ENCODE measurements at regions not wholly inside any gene's neighbourhood (a gene's known extent, or its start where the extent isn't known, plus 50 kb on each side); places are given as distances from the start of the nearest gene placed in this dataset.
"Not testable (repeated sequence)": the region's sequence is repeated elsewhere in the genome, so short reads cannot be mapped to it uniquely, and the experiment has no call there.

GRCh38 chr2:150676747-150677383 lies 189.4 kb upstream of the RND3 start:
- no peak for TF ChIP-seq Cebpa-rat (IDR thresholded peaks at IDR 0.05)
- Histone ChIP-seq H3K4me1 (no peaks in the 10 kb centered on the region), H3K36me3 (no peaks in the 10 kb centered on the region), H3K27me3 (no peaks in the 10 kb centered on the region), H3K9ac (no peak overlapping the region), H4K20me1 (no peaks in the 10 kb centered on the region), H3K4me3 (no peak overlapping the region), H3K9me3 (no peaks in the 10 kb centered on the region), H3K27ac (no peak overlapping the region), H3K4me2 (no peak overlapping the region)

DNA sequence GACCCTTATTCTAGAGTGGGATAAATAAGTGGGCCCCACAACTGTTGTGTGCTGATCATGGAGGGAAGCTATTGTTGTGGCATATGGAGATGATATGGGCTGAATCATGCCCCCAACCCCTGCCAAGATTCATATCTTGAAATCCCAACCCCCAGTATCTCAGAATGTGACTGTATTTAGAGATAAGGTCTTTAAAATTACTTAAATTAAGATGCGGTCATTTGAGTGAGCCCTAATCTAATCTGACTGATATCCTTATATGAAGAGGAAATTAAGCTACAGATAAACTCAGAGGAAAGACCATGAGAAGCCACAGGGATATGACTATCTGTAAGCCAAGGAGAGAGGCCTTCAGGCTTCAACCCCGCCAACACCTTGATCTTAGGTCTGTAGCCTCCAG lies 188.3 kb upstream of the RND3 start:
- H3K9me3 ChIP-seq, result no peaks in the 10 kb centered on the region
- no peak overlapping the region for H3K27ac ChIP-seq
- TF ChIP-seq Cebpa-rat (IDR thresholded peaks at IDR 0.05), result no peak
- no peaks in the 10 kb centered on the region for H4K20me1 ChIP-seq
- H3K27me3 ChIP-seq, result no peaks in the 10 kb centered on the region
- H3K36me3 ChIP-seq, result no peaks in the 10 kb centered on the region
- no peak overlapping the region for H3K4me3 ChIP-seq
- H3K9ac ChIP-seq, result no peak overlapping the region
- H3K4me2 ChIP-seq, result no peak overlapping the region
- H3K4me1 ChIP-seq, result no peaks in the 10 kb centered on the region

- Histone ChIP-seq H3K36me3 (no peaks in the 10 kb centered on the region), H3K27me3 (no peaks in the 10 kb centered on the region), H3K9ac (no peak overlapping the region), H3K27ac (no peak overlapping the region), H3K9me3 (no peaks in the 10 kb centered on the region), H3K4me1 (no peaks in the 10 kb centered on the region), H3K4me2 (no peak overlapping the region), H3K4me3 (no peak overlapping the region), H4K20me1 (no peaks in the 10 kb centered on the region)
- TF ChIP-seq Cebpa-rat (IDR thresholded peaks at IDR 0.05), result no peak
Observed at GRCh38 chr2:150674283-150674682, 186.8 kb upstream of the RND3 start.

DNA sequence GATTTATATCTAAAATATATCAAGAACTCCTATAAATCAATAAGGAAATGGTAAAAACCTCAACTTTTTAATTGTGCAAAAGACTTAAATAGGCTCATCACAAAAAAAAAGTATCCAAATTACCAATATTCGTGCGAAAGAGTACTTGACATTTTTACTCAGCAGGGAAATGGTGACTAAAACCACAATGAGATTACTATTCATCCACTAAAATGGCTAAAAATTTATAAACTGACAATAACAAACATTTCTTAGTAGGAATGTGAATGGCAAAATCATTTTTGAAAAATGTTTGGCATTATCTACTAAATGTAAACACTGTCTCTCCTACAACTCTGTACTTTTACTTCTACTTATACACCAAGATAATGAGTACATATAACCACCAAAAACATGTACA lies 184.8 kb upstream of the RND3 start:
- Histone ChIP-seq H3K4me2 (no peak overlapping the region), H3K9ac (no peak overlapping the region), H3K4me1 (no peaks in the 10 kb centered on the region), H3K4me3 (no peak overlapping the region), H3K27me3 (no peaks in the 10 kb centered on the region), H3K36me3 (no peaks in the 10 kb centered on the region), H3K27ac (no peak overlapping the region), H3K9me3 (no peaks in the 10 kb centered on the region), H4K20me1 (no peaks in the 10 kb centered on the region)
- TF ChIP-seq Cebpa-rat (IDR thresholded peaks at IDR 0.05), result no peak

DNA sequence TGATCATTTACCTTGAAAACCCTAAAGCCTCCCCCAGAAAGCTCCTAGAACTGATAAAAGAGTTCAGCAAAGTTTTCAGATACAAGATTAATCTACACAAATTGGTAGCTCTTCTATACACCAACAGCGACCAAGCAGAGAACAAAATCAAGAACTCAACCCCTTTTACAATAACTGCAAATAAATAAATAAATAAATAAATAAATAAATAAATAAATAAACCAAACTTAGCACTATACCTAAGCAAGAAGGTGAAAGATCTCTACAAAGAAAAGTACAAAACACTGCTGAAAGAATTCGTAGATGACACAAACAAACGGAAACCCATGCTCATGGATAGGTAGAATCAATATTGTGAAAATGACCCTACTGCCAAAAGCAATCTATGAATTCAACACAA lies 182.0 kb upstream of the RND3 start:
- no peaks in the 10 kb centered on the region for H3K9me3 ChIP-seq
- H3K27me3 ChIP-seq, result no peaks in the 10 kb centered on the region
- no peak for TF ChIP-seq Cebpa-rat (IDR thresholded peaks at IDR 0.05)
- H3K36me3 ChIP-seq, result no peaks in the 10 kb centered on the region
- no peaks in the 10 kb centered on the region for H3K4me1 ChIP-seq
- no peaks in the 10 kb centered on the region for H4K20me1 ChIP-seq
- no peak overlapping the region for H3K4me2 ChIP-seq
- H3K9ac ChIP-seq, result no peak overlapping the region
- no peak overlapping the region for H3K27ac ChIP-seq
- no peak overlapping the region for H3K4me3 ChIP-seq

- H3K4me3 ChIP-seq, H3K4me1 ChIP-seq, H3K36me3 ChIP-seq, H4K20me1 ChIP-seq, H3K9ac ChIP-seq, H3K27me3 ChIP-seq, H3K27ac ChIP-seq, H3K4me2 ChIP-seq, H3K9me3 ChIP-seq: not testable (repeated sequence)
Observed at GRCh38 chr2:150667039-150667438, 179.6 kb upstream of the RND3 start.

DNA sequence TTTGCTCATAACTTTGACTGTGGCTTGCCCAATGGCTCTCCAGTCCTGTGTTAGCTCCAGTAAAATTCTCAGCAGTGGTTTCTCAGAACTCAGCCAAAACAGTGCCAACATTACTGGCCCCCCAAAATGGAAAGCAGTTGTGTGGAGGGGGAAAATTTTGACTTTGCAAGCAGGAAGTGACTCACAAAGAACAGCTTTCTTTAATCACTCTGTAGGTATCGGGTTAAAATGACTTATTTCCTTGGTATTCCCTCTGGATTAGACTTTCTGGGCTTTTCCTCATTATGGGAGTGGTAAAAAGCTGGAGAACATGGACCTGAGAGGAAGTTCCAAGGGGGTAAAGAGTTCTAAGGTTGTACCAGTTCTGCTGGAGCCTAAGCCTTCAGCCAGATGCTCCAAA lies 175.7 kb upstream of the RND3 start:
- H3K9ac ChIP-seq, result no peak overlapping the region
- no peak overlapping the region for H3K4me3 ChIP-seq
- no peaks in the 10 kb centered on the region for H3K36me3 ChIP-seq
- TF ChIP-seq Cebpa-rat (IDR thresholded peaks at IDR 0.05), result no peak
- no peak overlapping the region for H3K4me2 ChIP-seq
- no peak overlapping the region for H3K27ac ChIP-seq
- H3K9me3 ChIP-seq, result peaks cover 19% of the 10 kb centered on the region
- H3K4me1 ChIP-seq, result no peaks in the 10 kb centered on the region
- no peaks in the 10 kb centered on the region for H3K27me3 ChIP-seq
- H4K20me1 ChIP-seq, result no peaks in the 10 kb centered on the region

- Histone ChIP-seq H3K4me1 (no peaks in the 10 kb centered on the region), H3K27ac (no peak overlapping the region), H3K9ac (no peak overlapping the region), H3K4me2 (no peak overlapping the region), H4K20me1 (no peaks in the 10 kb centered on the region), H3K9me3 (no peaks in the 10 kb centered on the region), H3K27me3 (no peaks in the 10 kb centered on the region), H3K4me3 (no peak overlapping the region), H3K36me3 (no peaks in the 10 kb centered on the region)
- no peak for TF ChIP-seq Cebpa-rat (IDR thresholded peaks at IDR 0.05)
Observed at GRCh38 chr2:150656002-150656401, 168.5 kb upstream of the RND3 start.

DNA sequence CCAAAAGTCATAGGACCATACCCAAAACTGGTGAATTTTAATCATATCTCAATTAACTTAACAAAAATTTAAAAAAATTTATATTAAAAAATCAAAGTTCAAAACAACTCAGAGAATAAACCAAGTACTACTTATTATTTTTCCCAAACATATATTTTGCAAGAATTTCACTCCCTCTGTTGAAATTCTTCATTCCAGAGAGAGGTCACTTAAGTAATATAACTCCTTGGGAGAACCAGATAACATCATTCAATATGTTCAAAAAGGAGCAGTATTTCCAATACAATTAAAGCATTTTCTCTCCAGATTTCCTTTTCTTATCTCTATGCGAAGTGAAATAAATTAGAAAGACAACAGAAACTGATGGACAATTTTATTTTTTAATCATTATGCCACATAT lies 165.9 kb upstream of the RND3 start:
- no peaks in the 10 kb centered on the region for H4K20me1 ChIP-seq
- no peak for TF ChIP-seq Cebpa-rat (IDR thresholded peaks at IDR 0.05)
- no peaks in the 10 kb centered on the region for H3K27me3 ChIP-seq
- H3K9me3 ChIP-seq, result no peaks in the 10 kb centered on the region
- H3K4me1 ChIP-seq, result no peaks in the 10 kb centered on the region
- H3K36me3 ChIP-seq, result no peaks in the 10 kb centered on the region
- no peak overlapping the region for H3K4me2 ChIP-seq
- no peak overlapping the region for H3K4me3 ChIP-seq
- H3K27ac ChIP-seq, result no peak overlapping the region
- H3K9ac ChIP-seq, result no peak overlapping the region

GRCh38 chr2:150647943-150648342 lies 160.5 kb upstream of the RND3 start:
- H3K4me1 ChIP-seq, result no peaks in the 10 kb centered on the region
- H3K4me3 ChIP-seq, result no peak overlapping the region
- H3K4me2 ChIP-seq, result no peak overlapping the region
- no peak overlapping the region for H3K9ac ChIP-seq
- H3K9me3 ChIP-seq, result no peaks in the 10 kb centered on the region
- TF ChIP-seq Cebpa-rat (IDR thresholded peaks at IDR 0.05), result no peak
- H3K27ac ChIP-seq, result no peak overlapping the region
- no peaks in the 10 kb centered on the region for H3K36me3 ChIP-seq
- no peaks in the 10 kb centered on the region for H3K27me3 ChIP-seq
- H4K20me1 ChIP-seq, result no peaks in the 10 kb centered on the region

DNA sequence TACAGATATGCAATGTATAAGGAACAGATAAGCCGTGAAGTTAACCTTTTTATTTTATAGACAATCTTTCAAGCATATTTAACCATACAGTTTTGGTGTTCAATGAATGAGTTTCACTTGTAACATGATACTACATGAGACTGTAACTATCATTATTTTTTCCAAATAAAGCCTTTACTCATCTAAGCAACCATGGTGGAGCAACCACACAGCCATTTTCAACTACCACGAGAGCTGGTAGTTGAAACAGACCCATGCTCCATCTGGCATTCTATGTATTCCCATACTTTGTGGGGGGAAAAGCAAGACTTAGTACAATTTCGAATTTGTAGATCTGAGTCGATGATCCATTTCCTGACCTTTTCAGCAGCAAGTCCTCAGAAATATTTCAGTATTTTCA lies 159.3 kb upstream of the RND3 start:
- H3K9me3 ChIP-seq, result no peaks in the 10 kb centered on the region
- no peak overlapping the region for H3K9ac ChIP-seq
- H4K20me1 ChIP-seq, result no peaks in the 10 kb centered on the region
- H3K4me1 ChIP-seq, result no peaks in the 10 kb centered on the region
- no peak overlapping the region for H3K27ac ChIP-seq
- no peak overlapping the region for H3K4me2 ChIP-seq
- no peak overlapping the region for H3K4me3 ChIP-seq
- TF ChIP-seq Cebpa-rat (IDR thresholded peaks at IDR 0.05), result no peak
- no peaks in the 10 kb centered on the region for H3K36me3 ChIP-seq
- no peaks in the 10 kb centered on the region for H3K27me3 ChIP-seq

All from BLaER1 (cell line).